Body of pancreas (tissue), 4 donors: ENCODE measurements at regions not wholly inside any gene's neighbourhood (a gene's known extent, or its start where the extent isn't known, plus 50 kb on each side); places are given as distances from the start of the nearest gene placed in this dataset.

ENCODE experiments used
- CTCF ChIP-seq, 7 experiments: fragments of 450-650 bp in 4 of 7; fragments of 200-600 bp in 3 of 7; sonication (generic) in 3 of 7; IDR thresholded peaks; one replicate each; pipeline ENCODE4 v1.5.1; 2016 to 2019; ENCODE audit warnings: antibody characterized with exemption in 7 of 7
- POLR2A ChIP-seq, 3 donors: fragments of 450-650 bp; IDR thresholded peaks; one replicate each; pipeline ENCODE4 v1.6.1; 2016; ENCODE audit warnings: antibody characterized with exemption in 3 of 3, mild to moderate bottlenecking in 2 of 3

GRCh38 chr2:235365743-235366142, 128.1 kb upstream of the AGAP1 start:
- TF ChIP-seq CTCF (IDR thresholded peaks at IDR 0.05) (no peak), POLR2A (IDR thresholded peaks at IDR 0.05) (no peak)
